ENCODE measurements at regions not wholly inside any gene's neighbourhood (a gene's known extent, or its start where the extent isn't known, plus 50 kb on each side); places are given as distances from the start of the nearest gene placed in this dataset.

DNA sequence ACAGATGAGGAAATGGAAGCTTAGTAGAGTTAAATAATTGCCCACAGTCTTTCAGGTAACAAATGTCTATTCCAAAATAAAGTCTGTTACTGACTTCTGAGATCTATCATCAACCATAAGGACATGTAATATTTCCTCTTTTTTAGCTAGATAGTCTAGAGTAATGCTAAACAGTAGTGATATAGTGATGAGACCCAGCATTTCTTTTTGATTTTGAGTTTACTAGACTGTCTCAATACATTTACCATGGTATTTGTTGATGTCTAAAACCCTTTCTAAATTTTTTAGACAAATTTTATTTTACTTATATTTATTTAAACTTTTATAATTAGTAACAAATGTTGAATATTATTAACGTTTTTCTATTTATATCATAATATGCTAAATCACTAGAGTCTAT is 465.1 kb upstream of the SLIT2 start:
- TF ChIP-seq, protein P1, sequence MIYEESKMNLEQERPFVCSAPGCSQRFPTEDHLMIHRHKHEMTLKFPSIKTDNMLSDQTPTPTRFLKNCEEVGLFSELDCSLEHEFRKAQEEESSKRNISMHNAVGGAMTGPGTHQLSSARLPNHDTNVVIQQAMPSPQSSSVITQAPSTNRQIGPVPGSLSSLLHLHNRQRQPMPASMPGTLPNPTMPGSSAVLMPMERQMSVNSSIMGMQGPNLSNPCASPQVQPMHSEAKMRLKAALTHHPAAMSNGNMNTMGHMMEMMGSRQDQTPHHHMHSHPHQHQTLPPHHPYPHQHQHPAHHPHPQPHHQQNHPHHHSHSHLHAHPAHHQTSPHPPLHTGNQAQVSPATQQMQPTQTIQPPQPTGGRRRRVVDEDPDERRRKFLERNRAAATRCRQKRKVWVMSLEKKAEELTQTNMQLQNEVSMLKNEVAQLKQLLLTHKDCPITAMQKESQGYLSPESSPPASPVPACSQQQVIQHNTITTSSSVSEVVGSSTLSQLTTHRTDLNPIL (CRISPR knock-in tag; IDR thresholded peaks at IDR 0.05; ENCODE audit: low read depth) = no peak
- no peak for TF ChIP-seq RARB (CRISPR knock-in tag; IDR thresholded peaks at IDR 0.05)
- no peak for TF ChIP-seq SNAI2 (CRISPR knock-in tag; IDR thresholded peaks at IDR 0.05)
- no peak for TF ChIP-seq TCF4 (CRISPR knock-in tag; IDR thresholded peaks at IDR 0.05; ENCODE audit: borderline replicate concordance)
- no peak for TF ChIP-seq ZNF565 (CRISPR knock-in tag; conservative IDR thresholded peaks at IDR 0.05; ENCODE audit: low read depth)
- TF ChIP-seq ZNF70 (CRISPR knock-in tag; IDR thresholded peaks at IDR 0.05) = no peak
- no peak for TF ChIP-seq ZFP30 (CRISPR knock-in tag; IDR thresholded peaks at IDR 0.05)
- TF ChIP-seq ISL1 (CRISPR knock-in tag; IDR thresholded peaks at IDR 0.05) = no peak
- TF ChIP-seq, protein P2, sequence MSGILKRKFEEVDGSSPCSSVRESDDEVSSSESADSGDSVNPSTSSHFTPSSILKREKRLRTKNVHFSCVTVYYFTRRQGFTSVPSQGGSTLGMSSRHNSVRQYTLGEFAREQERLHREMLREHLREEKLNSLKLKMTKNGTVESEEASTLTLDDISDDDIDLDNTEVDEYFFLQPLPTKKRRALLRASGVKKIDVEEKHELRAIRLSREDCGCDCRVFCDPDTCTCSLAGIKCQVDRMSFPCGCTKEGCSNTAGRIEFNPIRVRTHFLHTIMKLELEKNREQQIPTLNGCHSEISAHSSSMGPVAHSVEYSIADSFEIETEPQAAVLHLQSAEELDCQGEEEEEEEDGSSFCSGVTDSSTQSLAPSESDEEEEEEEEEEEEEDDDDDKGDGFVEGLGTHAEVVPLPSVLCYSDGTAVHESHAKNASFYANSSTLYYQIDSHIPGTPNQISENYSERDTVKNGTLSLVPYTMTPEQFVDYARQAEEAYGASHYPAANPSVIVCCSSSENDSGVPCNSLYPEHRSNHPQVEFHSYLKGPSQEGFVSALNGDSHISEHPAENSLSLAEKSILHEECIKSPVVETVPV (CRISPR knock-in tag; IDR thresholded peaks at IDR 0.05) = no peak
- TF ChIP-seq ARNTL (CRISPR knock-in tag; IDR thresholded peaks at IDR 0.05; ENCODE audit: borderline replicate concordance, low read depth) = no peak
- TF ChIP-seq ESRRG (CRISPR knock-in tag; IDR thresholded peaks at IDR 0.05) = no peak
- no peak for TF ChIP-seq ZFP3 (CRISPR knock-in tag; IDR thresholded peaks at IDR 0.05)
- TF ChIP-seq, protein P3, sequence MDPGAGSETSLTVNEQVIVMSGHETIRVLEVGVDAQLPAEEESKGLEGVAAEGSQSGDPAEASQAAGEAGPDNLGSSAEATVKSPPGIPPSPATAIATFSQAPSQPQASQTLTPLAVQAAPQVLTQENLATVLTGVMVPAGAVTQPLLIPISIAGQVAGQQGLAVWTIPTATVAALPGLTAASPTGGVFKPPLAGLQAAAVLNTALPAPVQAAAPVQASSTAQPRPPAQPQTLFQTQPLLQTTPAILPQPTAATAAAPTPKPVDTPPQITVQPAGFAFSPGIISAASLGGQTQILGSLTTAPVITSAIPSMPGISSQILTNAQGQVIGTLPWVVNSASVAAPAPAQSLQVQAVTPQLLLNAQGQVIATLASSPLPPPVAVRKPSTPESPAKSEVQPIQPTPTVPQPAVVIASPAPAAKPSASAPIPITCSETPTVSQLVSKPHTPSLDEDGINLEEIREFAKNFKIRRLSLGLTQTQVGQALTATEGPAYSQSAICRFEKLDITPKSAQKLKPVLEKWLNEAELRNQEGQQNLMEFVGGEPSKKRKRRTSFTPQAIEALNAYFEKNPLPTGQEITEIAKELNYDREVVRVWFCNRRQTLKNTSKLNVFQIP (CRISPR knock-in tag; IDR thresholded peaks at IDR 0.05; ENCODE audit: borderline replicate concordance, low read depth) = no peak

Measured in SK-N-SH treated with all-trans-retinoic acid at 6 μM for 48 hours (cell line).